B cell (primary cell): ENCODE measurements at regions not wholly inside any gene's neighbourhood (a gene's known extent, or its start where the extent isn't known, plus 50 kb on each side); places are given as distances from the start of the nearest gene placed in this dataset.

Experiments
- ATAC-seq: fragments of 200-7000 bp; cut with Tn5 transposase; one replicate; pipeline ENCODE4 v1.10.0; 2021; ENCODE audit warnings: low read depth, mild to moderate bottlenecking, moderate number of reproducible peaks, moderate library complexity
- CTCF ChIA-PET: fragments of 350-600 bp; sonication (Branson Sonifier 250); formaldehyde crosslinking; loops from one replicate; lab custom pipeline; 2021; ENCODE audit warnings: antibody characterized with exemption, inconsistent platforms; lab: Charles Lee
- POLR2A ChIA-PET: fragments of 350-600 bp; sonication (Branson Sonifier 250); formaldehyde crosslinking; loops from one replicate; lab custom pipeline; 2021; ENCODE audit warnings: antibody characterized with exemption; lab: Charles Lee
- DNase-seq: peaks from one replicate; pipeline ENCODE4 v3.0.0; 2013
- H2AFZ ChIP-seq: 2 replicates; pipeline ENCODE4 v1.6.1; 2012; ENCODE audit warnings: mild to moderate bottlenecking, low read depth, low read length; ENCODE audit not compliant: insufficient read depth, poor library complexity, severe bottlenecking
- H3K27ac ChIP-seq, 2 donors: 1 replicate in 1 of 2; 2 replicates in 1 of 2; pipeline ENCODE4 v1.5.1; 2012 to 2013; ENCODE audit warnings: low read length in 2 of 2, mild to moderate bottlenecking in 2 of 2, moderate library complexity in 1 of 2
- H3K27me3 ChIP-seq, 4 experiments: fragments of 200-600 bp in 1 of 4; sonication (generic) in 1 of 4; replicated peaks in 1 of 4; 1 replicate in 2 of 4; 2 replicates in 2 of 4; pipeline versions ENCODE4 v1.6.1 to v1.7.0; 2013 to 2016; ENCODE audit warnings: low read length in 3 of 4, mild to moderate bottlenecking in 2 of 4, mixed read lengths in 1 of 4, moderate library complexity in 1 of 4; ENCODE audit not compliant: insufficient read depth in 4 of 4, control insufficient read depth in 3 of 4; ENCODE audit errors: control extremely low read depth in 1 of 4
- H3K36me3 ChIP-seq, 2 experiments: replicated peaks in 1 of 2; 1 replicate in 1 of 2; 2 replicates in 1 of 2; pipeline versions ENCODE4 v1.6.1 to v1.7.1; 2013; ENCODE audit warnings: low read length in 1 of 2; ENCODE audit not compliant: insufficient read depth in 2 of 2, control insufficient read depth in 1 of 2; ENCODE audit errors: control extremely low read depth in 1 of 2, extremely low read depth in 1 of 2
- H3K4me1 ChIP-seq, 2 donors: fragments of 200-600 bp in 1 of 2; sonication (generic) in 1 of 2; 1 replicate in 1 of 2; 2 replicates in 1 of 2; pipeline versions ENCODE4 v1.5.1 to v1.6.1; 2013 to 2017; ENCODE audit warnings: low read length in 2 of 2; ENCODE audit not compliant: control insufficient read depth in 2 of 2, insufficient read depth in 2 of 2
- H3K4me2 ChIP-seq: replicated peaks from 2 replicates; pipeline ENCODE3; 2012; ENCODE audit warnings: mild to moderate bottlenecking, low read depth, low read length; ENCODE audit not compliant: poor library complexity, severe bottlenecking
- H3K4me3 ChIP-seq, 5 experiments: fragments of 200-600 bp in 1 of 5; sonication (generic) in 1 of 5; 1 replicate in 3 of 5; 2 replicates in 2 of 5; pipeline versions ENCODE4 v1.5.1 to v1.7.0; 2011 to 2016; ENCODE audit warnings: low read length in 4 of 5, mild to moderate bottlenecking in 4 of 5, low read depth in 2 of 5, control low read depth in 1 of 5, moderate library complexity in 1 of 5; ENCODE audit not compliant: insufficient read depth in 1 of 5; ENCODE audit errors: control extremely low read depth in 1 of 5, extremely low read depth in 1 of 5
- H3K79me2 ChIP-seq: fragments of 200-600 bp; sonication (generic); one replicate; pipeline ENCODE4 v1.6.0; 2016; ENCODE audit warnings: low read length; ENCODE audit not compliant: control insufficient read depth, insufficient read depth
- H3K9ac ChIP-seq: fragments of 200-600 bp; sonication (generic); 2 replicates; pipeline ENCODE4 v1.6.1; 2017; ENCODE audit warnings: mild to moderate bottlenecking, low read length, moderate library complexity
- H3K9me3 ChIP-seq, 3 donors: one replicate each; pipeline versions ENCODE4 v1.6.1 to v1.7.1; 2013; ENCODE audit warnings: low read length in 2 of 3; ENCODE audit not compliant: control insufficient read depth in 2 of 3, insufficient read depth in 1 of 3; ENCODE audit errors: control extremely low read depth in 1 of 3
- H4K20me1 ChIP-seq: 2 replicates; pipeline ENCODE4 v1.6.0; 2012; ENCODE audit warnings: mild to moderate bottlenecking, low read length; ENCODE audit not compliant: insufficient read depth, control insufficient read depth, poor library complexity, severe bottlenecking
- H3K27ac Mint-ChIP-seq: one replicate; pipeline ENCODE4 v1.8.0; 2021; ENCODE audit warnings: mixed read lengths
- H3K27me3 Mint-ChIP-seq: one replicate; pipeline ENCODE4 v1.8.0; 2021; ENCODE audit warnings: mixed read lengths
- H3K4me1 Mint-ChIP-seq: one replicate; pipeline ENCODE4 v1.8.0; 2021; ENCODE audit warnings: mixed read lengths
- H3K4me3 Mint-ChIP-seq: one replicate; pipeline ENCODE4 v1.8.0; 2021; ENCODE audit warnings: mixed read lengths
- H3K9me3 Mint-ChIP-seq: one replicate; pipeline ENCODE4 v1.8.0; 2022; ENCODE audit warnings: mixed read lengths; ENCODE audit not compliant: insufficient read depth
- EZH2 ChIP-seq: IDR thresholded peaks from 2 replicates; pipeline ENCODE4 v1.6.1; 2012; ENCODE audit warnings: borderline replicate concordance, low read depth, mild to moderate bottlenecking, moderate library complexity, low read length; ENCODE audit not compliant: insufficient read depth, poor library complexity, severe bottlenecking
- WGBS: methylation state at CpG from one replicate; pipeline ENCODE4 v1.1.5; 2013; ENCODE audit warnings: missing lambda C conversion rate; ENCODE audit not compliant: insufficient coverage; 5-methylcytosine and 5-hydroxymethylcytosine counted together
- intact Hi-C: fragments of 100-400 bp; cut with micrococcal nuclease; formaldehyde crosslinking; loops from one replicate; pipeline ENCODE4 v1.10.0; 2022
- TF ChIP-seq, protein P1 (sequence below): fragments of 200-600 bp; IDR thresholded peaks from one replicate; pipeline ENCODE4 v1.8.0; 2022; ENCODE audit warnings: antibody characterized with exemption, mild to moderate bottlenecking

DNA sequence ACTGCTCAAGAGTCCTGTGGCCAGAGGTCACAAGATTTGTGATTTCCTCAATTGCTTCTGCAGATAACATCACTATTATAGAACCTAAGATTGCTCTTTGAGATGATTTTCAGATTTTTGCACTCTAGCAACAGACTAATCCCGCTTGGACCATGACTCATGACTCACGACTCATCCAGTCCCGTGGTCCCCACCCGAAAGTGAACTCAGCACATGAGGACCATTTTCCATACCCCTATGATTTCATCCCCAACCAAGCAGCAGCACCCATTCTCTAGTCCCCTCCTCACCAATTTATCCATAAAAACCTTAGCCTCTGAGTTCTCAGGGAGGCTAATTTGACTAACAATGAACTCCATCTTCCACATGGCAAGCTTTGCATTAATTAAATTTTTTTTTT is 106.3 kb upstream of the ALCAM start:
- H3K9ac ChIP-seq: no peak overlapping the region
- TF ChIP-seq, protein P1, sequence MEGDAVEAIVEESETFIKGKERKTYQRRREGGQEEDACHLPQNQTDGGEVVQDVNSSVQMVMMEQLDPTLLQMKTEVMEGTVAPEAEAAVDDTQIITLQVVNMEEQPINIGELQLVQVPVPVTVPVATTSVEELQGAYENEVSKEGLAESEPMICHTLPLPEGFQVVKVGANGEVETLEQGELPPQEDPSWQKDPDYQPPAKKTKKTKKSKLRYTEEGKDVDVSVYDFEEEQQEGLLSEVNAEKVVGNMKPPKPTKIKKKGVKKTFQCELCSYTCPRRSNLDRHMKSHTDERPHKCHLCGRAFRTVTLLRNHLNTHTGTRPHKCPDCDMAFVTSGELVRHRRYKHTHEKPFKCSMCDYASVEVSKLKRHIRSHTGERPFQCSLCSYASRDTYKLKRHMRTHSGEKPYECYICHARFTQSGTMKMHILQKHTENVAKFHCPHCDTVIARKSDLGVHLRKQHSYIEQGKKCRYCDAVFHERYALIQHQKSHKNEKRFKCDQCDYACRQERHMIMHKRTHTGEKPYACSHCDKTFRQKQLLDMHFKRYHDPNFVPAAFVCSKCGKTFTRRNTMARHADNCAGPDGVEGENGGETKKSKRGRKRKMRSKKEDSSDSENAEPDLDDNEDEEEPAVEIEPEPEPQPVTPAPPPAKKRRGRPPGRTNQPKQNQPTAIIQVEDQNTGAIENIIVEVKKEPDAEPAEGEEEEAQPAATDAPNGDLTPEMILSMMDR: no peak
- no peak for TF ChIP-seq EZH2
- no peak for ATAC-seq
- CTCF ChIA-PET: no interaction called here
- Mint-ChIP-seq H3K4me3 (no peak overlapping the region), H3K27ac (no peak overlapping the region), H3K4me1 (no peaks in the 10 kb centered on the region), H3K27me3 (no peaks in the 10 kb centered on the region), H3K9me3 (no peaks in the 10 kb centered on the region)
- intact Hi-C loops: no loop called here
- H3K4me1 ChIP-seq: no peaks in the 10 kb centered on the region
- H3K27ac ChIP-seq: no peak overlapping the region
- WGBS: 98% methylated on average over 4 of the region's 4 CpGs
- no peaks in the 10 kb centered on the region for H3K36me3 ChIP-seq
- H3K27me3 ChIP-seq: no peaks in the 10 kb centered on the region
- H3K4me3 ChIP-seq: no peak overlapping the region
- H4K20me1 ChIP-seq: no peaks in the 10 kb centered on the region
- H3K79me2 ChIP-seq: no peaks in the 10 kb centered on the region
- H3K9me3 ChIP-seq: no peaks in the 10 kb centered on the region
- no peak overlapping the region for H2AFZ ChIP-seq
- no peak for DNase-seq
- POLR2A ChIA-PET: no interaction called here
- H3K4me2 ChIP-seq: no peak overlapping the region

DNA sequence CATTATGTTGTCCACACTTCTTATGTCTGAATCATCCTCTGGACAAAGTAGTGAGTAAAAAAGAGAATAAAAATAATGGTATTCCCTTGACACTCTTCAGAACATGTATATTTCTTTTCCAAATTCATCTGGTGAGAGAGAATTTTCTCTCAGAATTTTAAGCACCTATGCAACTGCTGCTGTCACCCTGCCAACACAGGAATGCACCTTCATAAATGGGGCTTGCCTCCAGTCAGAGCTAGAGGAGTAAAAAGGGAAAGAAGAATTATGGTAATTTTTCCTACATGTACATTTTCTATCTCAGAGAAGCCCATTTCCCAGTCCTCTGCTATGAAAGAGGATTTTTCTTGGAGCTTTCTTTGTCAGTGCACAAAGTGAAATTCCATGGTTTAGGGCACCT is 92.2 kb upstream of the ALCAM start:
- Mint-ChIP-seq H3K4me3 (no peak overlapping the region), H3K27ac (no peak overlapping the region), H3K9me3 (peaks cover 2% of the 10 kb centered on the region), H3K27me3 (no peaks in the 10 kb centered on the region), H3K4me1 (no peaks in the 10 kb centered on the region)
- H3K9me3 ChIP-seq: no peaks in the 10 kb centered on the region
- no peak for TF ChIP-seq EZH2
- ChIA-PET POLR2A (no interaction called here), CTCF (no interaction called here)
- H4K20me1 ChIP-seq: no peaks in the 10 kb centered on the region
- H3K4me2 ChIP-seq: no peak overlapping the region
- no peak overlapping the region for H2AFZ ChIP-seq
- no peak overlapping the region for H3K9ac ChIP-seq
- DNase-seq (no peak), ATAC-seq (no peak)
- no peaks in the 10 kb centered on the region for H3K36me3 ChIP-seq
- H3K4me3 ChIP-seq: no peak overlapping the region
- H3K27me3 ChIP-seq: peaks cover 0 to 3% (median 0%) of the 10 kb centered on the region in 4 experiments
- H3K79me2 ChIP-seq: no peaks in the 10 kb centered on the region
- no peaks in the 10 kb centered on the region for H3K4me1 ChIP-seq
- intact Hi-C loops: no loop called here
- no peak overlapping the region for H3K27ac ChIP-seq
